ENCODE measurements at regions not wholly inside any gene's neighbourhood (a gene's known extent, or its start where the extent isn't known, plus 50 kb on each side); places are given as distances from the start of the nearest gene placed in this dataset.
"Not testable (repeated sequence)": the region's sequence is repeated elsewhere in the genome, so short reads cannot be mapped to it uniquely, and the experiment has no call there.

DNA sequence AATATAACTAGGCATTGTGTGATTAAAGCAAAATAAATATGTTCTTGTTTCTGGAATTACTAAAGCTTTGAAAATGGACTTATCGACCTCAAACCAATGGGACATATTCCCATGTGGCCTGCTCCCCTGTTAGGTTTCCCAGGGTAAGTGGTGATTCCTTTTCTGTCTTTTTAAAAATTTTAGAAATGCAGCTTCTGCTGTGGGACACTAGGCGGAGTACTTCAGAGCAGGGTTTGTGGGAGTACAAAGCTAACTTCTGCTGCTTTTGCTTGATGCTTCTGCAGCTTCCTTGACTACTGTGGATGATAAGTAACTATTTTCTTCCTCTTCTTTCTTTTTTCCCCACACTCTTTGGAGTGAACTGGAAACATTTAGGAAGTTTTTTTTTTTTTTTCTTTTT, 2632.4 kb upstream of the DEFB115 start:
- H3K36me3 Mint-ChIP-seq; H3K4me1 Mint-ChIP-seq; ATAC-seq; H3K27ac Mint-ChIP-seq; H3K27me3 Mint-ChIP-seq; H3K9me3 Mint-ChIP-seq (ENCODE audit: low read depth); CTCF ChIA-PET; H3K4me3 Mint-ChIP-seq; DNase-seq: not testable (repeated sequence)

DNA sequence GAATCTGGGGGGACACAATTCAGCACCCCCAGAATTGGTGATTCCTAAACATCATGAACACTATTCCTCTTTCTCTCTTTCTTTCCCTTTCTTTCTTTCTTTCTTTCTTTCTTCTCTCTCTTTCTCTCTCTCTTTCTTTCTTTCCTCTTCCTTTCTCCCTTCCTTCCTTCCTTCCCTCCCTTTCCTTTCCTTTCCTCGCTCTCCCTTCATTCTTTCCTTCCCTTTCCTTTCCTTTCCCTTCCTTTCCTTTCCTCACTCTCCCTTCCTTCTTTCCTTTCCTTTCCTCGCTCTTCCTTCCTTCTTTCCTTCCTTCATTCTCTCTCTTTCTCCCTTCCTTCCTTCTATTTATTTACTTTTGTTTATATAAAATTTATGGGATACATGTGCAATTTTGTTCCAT, 2616.6 kb upstream of the DEFB115 start:
- DNase-seq; ATAC-seq; H3K4me1 Mint-ChIP-seq; H3K9me3 Mint-ChIP-seq (ENCODE audit: low read depth); H3K36me3 Mint-ChIP-seq; H3K27me3 Mint-ChIP-seq; H3K4me3 Mint-ChIP-seq; CTCF ChIA-PET; H3K27ac Mint-ChIP-seq: not testable (repeated sequence)

All from activated CD8-positive, alpha-beta memory T cell treated with anti-CD3 and anti-CD28 coated beads, Interleukin-2, amount 10 ng/mL, durations not matched to agents 7 days and 5 days (primary cell).